MM.1S (cell line): ENCODE measurements at regions not wholly inside any gene's neighbourhood (a gene's known extent, or its start where the extent isn't known, plus 50 kb on each side); places are given as distances from the start of the nearest gene placed in this dataset.

Experiments
- DNase-seq: peaks from one replicate; pipeline ENCODE4 v3.0.0-alpha.2; 2015
- H2AFZ ChIP-seq: fragments of 300-600 bp; sonication (generic); 2 replicates; pipeline ENCODE4 v1.6.0; 2016; ENCODE audit warnings: antibody characterized with exemption, low read length
- H3F3A ChIP-seq: fragments of 300-600 bp; sonication (generic); 2 replicates; pipeline ENCODE4 v1.6.1; 2016; ENCODE audit warnings: mild to moderate bottlenecking, antibody characterized with exemption, low read length, moderate library complexity, mixed read lengths; ENCODE audit not compliant: insufficient read depth
- H3K27ac ChIP-seq: fragments of 300-600 bp; sonication (generic); 2 replicates; pipeline ENCODE4 v1.5.1; 2016; ENCODE audit warnings: mild to moderate bottlenecking, low read length
- H3K27me3 ChIP-seq: fragments of 300-600 bp; sonication (generic); replicated peaks from 2 replicates; pipeline ENCODE4 v1.6.0; 2016; ENCODE audit warnings: low read length; ENCODE audit not compliant: insufficient read depth
- H3K36me3 ChIP-seq: fragments of 300-600 bp; sonication (generic); replicated peaks from 2 replicates; pipeline ENCODE4 v1.6.1; 2016; ENCODE audit warnings: mild to moderate bottlenecking, low read length, mixed read lengths; ENCODE audit not compliant: insufficient read depth
- H3K4me1 ChIP-seq: fragments of 300-600 bp; sonication (generic); 2 replicates; pipeline ENCODE4 v1.6.1; 2016; ENCODE audit warnings: low read length, mixed read lengths
- H3K4me2 ChIP-seq: fragments of 300-600 bp; sonication (generic); 2 replicates; pipeline ENCODE4 v1.6.0; 2016; ENCODE audit warnings: low read depth, low read length
- H3K4me3 ChIP-seq: fragments of 300-600 bp; sonication (generic); 2 replicates; pipeline ENCODE4 v1.5.1; 2016; ENCODE audit warnings: low read length, mixed read lengths
- H3K79me2 ChIP-seq: fragments of 300-600 bp; sonication (generic); 2 replicates; pipeline ENCODE4 v1.6.1; 2016; ENCODE audit warnings: mixed run types, low read length, mixed read lengths
- H3K9ac ChIP-seq: fragments of 300-600 bp; sonication (generic); 2 replicates; pipeline ENCODE4 v1.6.1; 2016; ENCODE audit warnings: low read length, mixed read lengths
- H3K9me2 ChIP-seq: fragments of 300-600 bp; sonication (generic); replicated peaks from 2 replicates; pipeline ENCODE4 v1.6.1; 2016; ENCODE audit warnings: mild to moderate bottlenecking, low read length, mixed read lengths; ENCODE audit not compliant: insufficient read depth
- H3K9me3 ChIP-seq: fragments of 300-600 bp; sonication (generic); replicated peaks from 2 replicates; pipeline ENCODE4 v1.6.1; 2016; ENCODE audit warnings: mild to moderate bottlenecking, low read length, mixed read lengths; ENCODE audit not compliant: insufficient read depth
- H4K20me1 ChIP-seq: fragments of 300-600 bp; sonication (generic); 2 replicates; pipeline ENCODE4 v1.6.1; 2016; ENCODE audit warnings: mild to moderate bottlenecking, low read length, moderate library complexity, mixed read lengths; ENCODE audit not compliant: insufficient read depth
- CTCF ChIP-seq: fragments of 300-600 bp; sonication (generic); IDR thresholded peaks from 2 replicates; pipeline ENCODE4 v1.5.1; 2016; ENCODE audit warnings: antibody characterized with exemption, low read length, mixed read lengths
- EZH2 ChIP-seq: fragments of 300-600 bp; sonication (generic); optimal IDR thresholded peaks from 2 replicates; pipeline ENCODE3; 2017; ENCODE audit warnings: low read depth, mild to moderate bottlenecking, antibody characterized with exemption, low read length, mixed read lengths
- EZH2phosphoT487 ChIP-seq: fragments of 300-600 bp; sonication (generic); IDR thresholded peaks from 2 replicates; pipeline ENCODE4 v1.6.1; 2018; ENCODE audit warnings: antibody characterized with exemption, low read length

GRCh38 chr13:80547885-80548825, 207.2 kb upstream of the SPRY2 start:
- no peak overlapping the region for H3K9ac ChIP-seq
- no peaks in the 10 kb centered on the region for H3K79me2 ChIP-seq
- no peaks in the 10 kb centered on the region for H3K4me1 ChIP-seq
- H4K20me1 ChIP-seq: no peaks in the 10 kb centered on the region
- TF ChIP-seq EZH2phosphoT487: no peak
- no peak for TF ChIP-seq CTCF
- TF ChIP-seq EZH2: no peak
- no peaks in the 10 kb centered on the region for H3K9me3 ChIP-seq
- no peaks in the 10 kb centered on the region for H3K36me3 ChIP-seq
- H3K4me3 ChIP-seq: no peak overlapping the region
- H3F3A ChIP-seq: no peaks in the 10 kb centered on the region
- no peak overlapping the region for H3K27ac ChIP-seq
- H3K27me3 ChIP-seq: no peaks in the 10 kb centered on the region
- H2AFZ ChIP-seq: no peak overlapping the region
- no peak overlapping the region for H3K4me2 ChIP-seq
- no peak for DNase-seq
- H3K9me2 ChIP-seq: no peaks in the 10 kb centered on the region

- Histone ChIP-seq H3K27ac (no peak overlapping the region), H3K9ac (no peak overlapping the region), H3K4me1 (no peaks in the 10 kb centered on the region), H3K9me2 (no peaks in the 10 kb centered on the region), H3K36me3 (no peaks in the 10 kb centered on the region), H3K4me3 (no peak overlapping the region), H4K20me1 (no peaks in the 10 kb centered on the region), H3K79me2 (no peaks in the 10 kb centered on the region), H3K9me3 (no peaks in the 10 kb centered on the region), H3F3A (no peaks in the 10 kb centered on the region), H2AFZ (no peak overlapping the region), H3K27me3 (no peaks in the 10 kb centered on the region), H3K4me2 (no peak overlapping the region)
- no peak for TF ChIP-seq CTCF
- TF ChIP-seq EZH2phosphoT487: no peak
- TF ChIP-seq EZH2: no peak
- DNase-seq: no peak
Measured at GRCh38 chr13:80547341-80547740, 206.4 kb upstream of the SPRY2 start.

- no peak for TF ChIP-seq CTCF
- no peak for TF ChIP-seq EZH2phosphoT487
- TF ChIP-seq EZH2: no peak
- DNase-seq: no peak
- no peaks in the 10 kb centered on the region for H4K20me1 ChIP-seq
Measured at GRCh38 chr13:80533175-80533574, 192.2 kb upstream of the SPRY2 start.

More at GRCh38 chr13:80533175-80533574, 192.2 kb upstream of the SPRY2 start:
- Histone ChIP-seq H3K27ac (no peak overlapping the region), H3K9me3 (no peaks in the 10 kb centered on the region), H3K4me1 (no peaks in the 10 kb centered on the region), H3K79me2 (no peaks in the 10 kb centered on the region), H3K4me3 (no peak overlapping the region), H3K4me2 (no peak overlapping the region), H3K9me2 (no peaks in the 10 kb centered on the region), H2AFZ (no peak overlapping the region), H3K27me3 (no peaks in the 10 kb centered on the region), H3K9ac (no peak overlapping the region), H3F3A (no peaks in the 10 kb centered on the region), H3K36me3 (no peaks in the 10 kb centered on the region)
